GF-D8 (cell line): ENCODE measurements at regions not wholly inside any gene's neighbourhood (a gene's known extent, or its start where the extent isn't known, plus 50 kb on each side); places are given as distances from the start of the nearest gene placed in this dataset.

Source experiments
- DNase-seq: peaks from one replicate; lab custom pipeline; 2025; lab: John Stamatoyannopoulos, UW

GRCh38 chr10:128901236-128901635 lies 565.8 kb upstream of the MGMT start:
- no peak for DNase-seq

- no peak for DNase-seq
Observed at GRCh38 chr10:128902031-128902710, 564.9 kb upstream of the MGMT start.

GRCh38 chr10:128907155-128907941 lies 559.7 kb upstream of the MGMT start:
- DNase-seq, result no peak

GRCh38 chr10:128908099-128908498 lies 558.9 kb upstream of the MGMT start:
- DNase-seq, result peak; percentile 65

GRCh38 chr10:128908499-128908898 lies 558.5 kb upstream of the MGMT start:
- no peak for DNase-seq

- DNase-seq, result no peak
Observed at GRCh38 chr10:128912568-128913311, 554.3 kb upstream of the MGMT start.

GRCh38 chr10:128914681-128915080 lies 552.4 kb upstream of the MGMT start:
- DNase-seq, result no peak

- DNase-seq, result no peak
Observed at GRCh38 chr10:128915630-128916029, 551.4 kb upstream of the MGMT start.

- DNase-seq, result no peak
Observed at GRCh38 chr10:128916383-128916782, 550.7 kb upstream of the MGMT start.

- no peak for DNase-seq
Observed at GRCh38 chr10:128921389-128922022, 545.5 kb upstream of the MGMT start.

- DNase-seq, result no peak
Observed at GRCh38 chr10:128922172-128922571, 544.9 kb upstream of the MGMT start.

GRCh38 chr10:128922619-128923196 lies 544.3 kb upstream of the MGMT start:
- no peak for DNase-seq

GRCh38 chr10:128924918-128925317 lies 542.1 kb upstream of the MGMT start:
- no peak for DNase-seq

GRCh38 chr10:128926711-128927110 lies 540.3 kb upstream of the MGMT start:
- no peak for DNase-seq

GRCh38 chr10:128927497-128928161 lies 539.4 kb upstream of the MGMT start:
- DNase-seq, result no peak

GRCh38 chr10:128928231-128928836 lies 538.7 kb upstream of the MGMT start:
- DNase-seq, result no peak

- no peak for DNase-seq
Observed at GRCh38 chr10:128929131-128929530, 537.9 kb upstream of the MGMT start.

GRCh38 chr10:128929767-128930166 lies 537.3 kb upstream of the MGMT start:
- no peak for DNase-seq

- no peak for DNase-seq
Observed at GRCh38 chr10:128930515-128930914, 536.5 kb upstream of the MGMT start.

- DNase-seq, result no peak
Observed at GRCh38 chr10:128932071-128932820, 534.8 kb upstream of the MGMT start.
